ENCODE measurements at regions not wholly inside any gene's neighbourhood (a gene's known extent, or its start where the extent isn't known, plus 50 kb on each side); places are given as distances from the start of the nearest gene placed in this dataset. TPM values are rescaled to one million over a fixed set of nuclear protein-coding genes. Genes with fewer than 3 reads are reported as not detected.

DNA sequence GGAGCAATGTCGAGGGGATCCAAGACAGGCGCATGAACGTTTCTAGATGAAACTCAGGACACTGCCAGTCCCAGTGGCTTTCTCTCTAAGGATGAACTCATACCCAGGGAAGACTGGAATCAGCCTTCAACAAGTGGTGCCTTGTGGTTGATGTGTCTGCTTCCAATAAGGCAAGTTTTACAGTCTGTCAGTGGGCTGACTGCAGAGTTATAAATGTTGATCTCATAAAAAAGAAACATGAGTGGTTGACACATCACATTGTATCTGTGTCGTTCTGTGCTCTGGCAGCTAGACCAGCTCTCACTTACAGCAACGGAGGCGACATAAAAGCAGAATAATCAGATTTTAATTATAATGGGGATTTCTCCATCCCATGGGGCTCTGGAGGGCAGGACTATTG lies 96.7 kb downstream of the SNX19 start:
- ATAC-seq = no peak
- Histone ChIP-seq H3K9me3 (ENCODE audit: control insufficient read depth, insufficient read depth, low read depth, low read length) (no peaks in the 10 kb centered on the region), H3K36me3 (ENCODE audit: control insufficient read depth, insufficient read depth, low read length) (no peaks in the 10 kb centered on the region), H3K4me1 (ENCODE audit: control insufficient read depth, insufficient read depth, low read length) (no peaks in the 10 kb centered on the region), H3K4me3 (ENCODE audit: low read depth in 2 of 2, low read length in 2 of 2) (no peak overlapping the region), H3K27me3 (ENCODE audit: control insufficient read depth, insufficient read depth, low read length) (no peaks in the 10 kb centered on the region), H3K27ac (ENCODE audit: low read length) (no peak overlapping the region)
- in situ Hi-C loops (cut with HindIII; ENCODE audit: low pct_unique_long_range_greater_than_20kb, low sequenced_read_pairs) (no loop called here), intact Hi-C loops (cut with micrococcal nuclease; ENCODE audit: unreplicated experiment) (no loop called here)
- DNase-seq (ENCODE audit: low read depth, low spot score) = no peak
- POLR2A ChIA-PET = no interaction called here
- CTCF ChIA-PET = no interaction called here
- BruUV-seq (replicated peaks) = no TSS peak
- TF ChIP-seq, protein P1, sequence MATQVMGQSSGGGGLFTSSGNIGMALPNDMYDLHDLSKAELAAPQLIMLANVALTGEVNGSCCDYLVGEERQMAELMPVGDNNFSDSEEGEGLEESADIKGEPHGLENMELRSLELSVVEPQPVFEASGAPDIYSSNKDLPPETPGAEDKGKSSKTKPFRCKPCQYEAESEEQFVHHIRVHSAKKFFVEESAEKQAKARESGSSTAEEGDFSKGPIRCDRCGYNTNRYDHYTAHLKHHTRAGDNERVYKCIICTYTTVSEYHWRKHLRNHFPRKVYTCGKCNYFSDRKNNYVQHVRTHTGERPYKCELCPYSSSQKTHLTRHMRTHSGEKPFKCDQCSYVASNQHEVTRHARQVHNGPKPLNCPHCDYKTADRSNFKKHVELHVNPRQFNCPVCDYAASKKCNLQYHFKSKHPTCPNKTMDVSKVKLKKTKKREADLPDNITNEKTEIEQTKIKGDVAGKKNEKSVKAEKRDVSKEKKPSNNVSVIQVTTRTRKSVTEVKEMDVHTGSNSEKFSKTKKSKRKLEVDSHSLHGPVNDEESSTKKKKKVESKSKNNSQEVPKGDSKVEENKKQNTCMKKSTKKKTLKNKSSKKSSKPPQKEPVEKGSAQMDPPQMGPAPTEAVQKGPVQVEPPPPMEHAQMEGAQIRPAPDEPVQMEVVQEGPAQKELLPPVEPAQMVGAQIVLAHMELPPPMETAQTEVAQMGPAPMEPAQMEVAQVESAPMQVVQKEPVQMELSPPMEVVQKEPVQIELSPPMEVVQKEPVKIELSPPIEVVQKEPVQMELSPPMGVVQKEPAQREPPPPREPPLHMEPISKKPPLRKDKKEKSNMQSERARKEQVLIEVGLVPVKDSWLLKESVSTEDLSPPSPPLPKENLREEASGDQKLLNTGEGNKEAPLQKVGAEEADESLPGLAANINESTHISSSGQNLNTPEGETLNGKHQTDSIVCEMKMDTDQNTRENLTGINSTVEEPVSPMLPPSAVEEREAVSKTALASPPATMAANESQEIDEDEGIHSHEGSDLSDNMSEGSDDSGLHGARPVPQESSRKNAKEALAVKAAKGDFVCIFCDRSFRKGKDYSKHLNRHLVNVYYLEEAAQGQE (IDR thresholded peaks at IDR 0.05; ENCODE audit: insufficient read depth in 1 of 2, low read depth in 2 of 2, low read length in 1 of 2) = no peak
- TF ChIP-seq, protein P2, sequence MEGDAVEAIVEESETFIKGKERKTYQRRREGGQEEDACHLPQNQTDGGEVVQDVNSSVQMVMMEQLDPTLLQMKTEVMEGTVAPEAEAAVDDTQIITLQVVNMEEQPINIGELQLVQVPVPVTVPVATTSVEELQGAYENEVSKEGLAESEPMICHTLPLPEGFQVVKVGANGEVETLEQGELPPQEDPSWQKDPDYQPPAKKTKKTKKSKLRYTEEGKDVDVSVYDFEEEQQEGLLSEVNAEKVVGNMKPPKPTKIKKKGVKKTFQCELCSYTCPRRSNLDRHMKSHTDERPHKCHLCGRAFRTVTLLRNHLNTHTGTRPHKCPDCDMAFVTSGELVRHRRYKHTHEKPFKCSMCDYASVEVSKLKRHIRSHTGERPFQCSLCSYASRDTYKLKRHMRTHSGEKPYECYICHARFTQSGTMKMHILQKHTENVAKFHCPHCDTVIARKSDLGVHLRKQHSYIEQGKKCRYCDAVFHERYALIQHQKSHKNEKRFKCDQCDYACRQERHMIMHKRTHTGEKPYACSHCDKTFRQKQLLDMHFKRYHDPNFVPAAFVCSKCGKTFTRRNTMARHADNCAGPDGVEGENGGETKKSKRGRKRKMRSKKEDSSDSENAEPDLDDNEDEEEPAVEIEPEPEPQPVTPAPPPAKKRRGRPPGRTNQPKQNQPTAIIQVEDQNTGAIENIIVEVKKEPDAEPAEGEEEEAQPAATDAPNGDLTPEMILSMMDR (IDR thresholded peaks at IDR 0.05) = no peak
- no peak for TF ChIP-seq TCF7L2 (IDR thresholded peaks at IDR 0.05; ENCODE audit: low read depth, low read length)
- no peak for TF ChIP-seq POLR2AphosphoS5 (IDR thresholded peaks at IDR 0.05; ENCODE audit: low read depth, low read length)
- no peak for TF ChIP-seq SIN3A (IDR thresholded peaks at IDR 0.05; ENCODE audit: borderline replicate concordance, insufficient read depth, low read depth, low read length)

Small RNAs in the stretch of these regions (microRNA-seq; reads per million reads assigned to microRNA genes)
- not detected for gene MIR8052 (ENCODE audit: unreplicated experiment)

All from Panc1 (cell line).